ENCODE measurements at regions not wholly inside any gene's neighbourhood (a gene's known extent, or its start where the extent isn't known, plus 50 kb on each side); places are given as distances from the start of the nearest gene placed in this dataset.

DNA sequence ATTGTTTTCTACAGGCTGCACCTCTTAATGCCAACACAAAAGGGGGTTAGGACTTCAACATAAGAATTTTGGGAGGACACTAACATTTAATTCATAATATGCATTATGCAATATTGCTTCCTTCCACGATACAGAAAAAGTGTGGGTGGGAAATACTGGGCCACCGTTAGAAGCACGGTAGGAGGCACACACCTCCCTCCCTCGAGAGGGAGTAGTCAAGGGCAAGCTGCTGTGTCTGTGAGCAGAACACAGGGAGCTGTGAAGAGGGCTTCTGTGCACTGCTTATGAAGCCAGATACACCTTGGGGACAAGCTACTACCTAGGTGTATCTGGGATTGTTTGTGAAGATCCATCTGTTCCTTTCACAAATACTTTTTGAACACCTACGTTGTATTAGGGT is 109.3 kb upstream of the PLET1 start:
- TF ChIP-seq EP300 (IDR thresholded peaks at IDR 0.05), result no peak
- TF ChIP-seq, protein P1, sequence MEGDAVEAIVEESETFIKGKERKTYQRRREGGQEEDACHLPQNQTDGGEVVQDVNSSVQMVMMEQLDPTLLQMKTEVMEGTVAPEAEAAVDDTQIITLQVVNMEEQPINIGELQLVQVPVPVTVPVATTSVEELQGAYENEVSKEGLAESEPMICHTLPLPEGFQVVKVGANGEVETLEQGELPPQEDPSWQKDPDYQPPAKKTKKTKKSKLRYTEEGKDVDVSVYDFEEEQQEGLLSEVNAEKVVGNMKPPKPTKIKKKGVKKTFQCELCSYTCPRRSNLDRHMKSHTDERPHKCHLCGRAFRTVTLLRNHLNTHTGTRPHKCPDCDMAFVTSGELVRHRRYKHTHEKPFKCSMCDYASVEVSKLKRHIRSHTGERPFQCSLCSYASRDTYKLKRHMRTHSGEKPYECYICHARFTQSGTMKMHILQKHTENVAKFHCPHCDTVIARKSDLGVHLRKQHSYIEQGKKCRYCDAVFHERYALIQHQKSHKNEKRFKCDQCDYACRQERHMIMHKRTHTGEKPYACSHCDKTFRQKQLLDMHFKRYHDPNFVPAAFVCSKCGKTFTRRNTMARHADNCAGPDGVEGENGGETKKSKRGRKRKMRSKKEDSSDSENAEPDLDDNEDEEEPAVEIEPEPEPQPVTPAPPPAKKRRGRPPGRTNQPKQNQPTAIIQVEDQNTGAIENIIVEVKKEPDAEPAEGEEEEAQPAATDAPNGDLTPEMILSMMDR (IDR thresholded peaks at IDR 0.05), result no peak

Data from ovary (tissue), 3 donors.